ENCODE measurements at regions not wholly inside any gene's neighbourhood (a gene's known extent, or its start where the extent isn't known, plus 50 kb on each side); places are given as distances from the start of the nearest gene placed in this dataset.
"Not testable (repeated sequence)": the region's sequence is repeated elsewhere in the genome, so short reads cannot be mapped to it uniquely, and the experiment has no call there.

- no peaks in the 10 kb centered on the region for H3K36me3 ChIP-seq (ENCODE audit: control insufficient read depth, insufficient read depth, low read length)
- DNase-seq (ENCODE audit: extremely low read depth, insufficient read length): no peak
- TF ChIP-seq CTCF (IDR thresholded peaks at IDR 0.05; ENCODE audit: insufficient read depth, low read length, poor library complexity, severe bottlenecking): no peak
- H3K27me3 ChIP-seq (replicated peaks; ENCODE audit: control insufficient read depth, insufficient read depth, low read length): no peaks in the 10 kb centered on the region
- H3K4me3 ChIP-seq (replicated peaks; ENCODE audit: low read depth, low read length): no peak overlapping the region
Measured at GRCh38 chr2:187686416-187687024, 132.3 kb upstream of the TFPI start.

GRCh38 chr2:187687585-187687984 is 133.3 kb upstream of the TFPI start:
- no peak for DNase-seq (ENCODE audit: extremely low read depth, insufficient read length)
- Histone ChIP-seq H3K36me3 (ENCODE audit: control insufficient read depth, insufficient read depth, low read length) (no peaks in the 10 kb centered on the region), H3K4me3 (replicated peaks; ENCODE audit: low read depth, low read length) (no peak overlapping the region), H3K27me3 (replicated peaks; ENCODE audit: control insufficient read depth, insufficient read depth, low read length) (no peaks in the 10 kb centered on the region)
- no peak for TF ChIP-seq CTCF (IDR thresholded peaks at IDR 0.05; ENCODE audit: insufficient read depth, low read length, poor library complexity, severe bottlenecking)

- DNase-seq (ENCODE audit: extremely low read depth, insufficient read length): no peak
Measured at GRCh38 chr2:187689372-187689771, 135.1 kb upstream of the TFPI start.

GRCh38 chr2:187693923-187694322 is 139.7 kb upstream of the TFPI start:
- no peak for DNase-seq (ENCODE audit: extremely low read depth, insufficient read length)
- Histone ChIP-seq H3K4me3 (replicated peaks; ENCODE audit: low read depth, low read length) (no peak overlapping the region), H3K27me3 (replicated peaks; ENCODE audit: control insufficient read depth, insufficient read depth, low read length) (no peaks in the 10 kb centered on the region), H3K36me3 (ENCODE audit: control insufficient read depth, insufficient read depth, low read length) (no peaks in the 10 kb centered on the region)
- TF ChIP-seq CTCF (IDR thresholded peaks at IDR 0.05; ENCODE audit: insufficient read depth, low read length, poor library complexity, severe bottlenecking): no peak

More at GRCh38 chr2:187689372-187689771, 135.1 kb upstream of the TFPI start:
- Histone ChIP-seq H3K4me3 (replicated peaks; ENCODE audit: low read depth, low read length) (no peak overlapping the region), H3K27me3 (replicated peaks; ENCODE audit: control insufficient read depth, insufficient read depth, low read length) (no peaks in the 10 kb centered on the region), H3K36me3 (ENCODE audit: control insufficient read depth, insufficient read depth, low read length) (no peaks in the 10 kb centered on the region)
- no peak for TF ChIP-seq CTCF (IDR thresholded peaks at IDR 0.05; ENCODE audit: insufficient read depth, low read length, poor library complexity, severe bottlenecking)

- not testable (repeated sequence) for H3K4me3 ChIP-seq (replicated peaks; ENCODE audit: low read depth, low read length); H3K36me3 ChIP-seq (ENCODE audit: control insufficient read depth, insufficient read depth, low read length); H3K27me3 ChIP-seq (replicated peaks; ENCODE audit: control insufficient read depth, insufficient read depth, low read length); DNase-seq (ENCODE audit: extremely low read depth, insufficient read length)
Measured at GRCh38 chr2:187696644-187697043, 142.4 kb upstream of the TFPI start.

GRCh38 chr2:187698374-187699110 is 144.3 kb upstream of the TFPI start:
- DNase-seq (ENCODE audit: extremely low read depth, insufficient read length): no peak
- Histone ChIP-seq H3K36me3 (ENCODE audit: control insufficient read depth, insufficient read depth, low read length) (no peaks in the 10 kb centered on the region), H3K27me3 (replicated peaks; ENCODE audit: control insufficient read depth, insufficient read depth, low read length) (no peaks in the 10 kb centered on the region), H3K4me3 (replicated peaks; ENCODE audit: low read depth, low read length) (no peak overlapping the region)
- TF ChIP-seq CTCF (IDR thresholded peaks at IDR 0.05; ENCODE audit: insufficient read depth, low read length, poor library complexity, severe bottlenecking): no peak
